SK-N-SH (cell line): ENCODE measurements at regions not wholly inside any gene's neighbourhood (a gene's known extent, or its start where the extent isn't known, plus 50 kb on each side); places are given as distances from the start of the nearest gene placed in this dataset.
"Not testable (repeated sequence)": the region's sequence is repeated elsewhere in the genome, so short reads cannot be mapped to it uniquely, and the experiment has no call there.

Source experiments
- CTCF ChIA-PET: fragments of 300-600, 350-600 bp; formaldehyde crosslinking; extraction: SDS; loops from one replicate; lab custom pipeline; 2021; lab: Yijun Ruan, JAX
- POLR2A ChIA-PET: fragments of 350-600 bp; sonication (Branson Sonifier 250); formaldehyde crosslinking; extraction: SDS; loops from one replicate; lab custom pipeline; 2020; ENCODE audit warnings: antibody characterized with exemption, inconsistent platforms; lab: Yijun Ruan, JAX
- DNase-seq: peaks from one replicate; pipeline ENCODE4 v3.0.0; 2012
- H2AFZ ChIP-seq: fragments of 200-600 bp; sonication (generic); 2 replicates; pipeline ENCODE4 v1.8.1; 2016; ENCODE audit warnings: antibody characterized with exemption, mild to moderate bottlenecking, low read depth
- H3F3A ChIP-seq: fragments of 200-600 bp; sonication (generic); replicated peaks from 2 replicates; pipeline ENCODE3; 2016; ENCODE audit warnings: antibody characterized with exemption, mild to moderate bottlenecking; ENCODE audit not compliant: insufficient read depth
- H3K27ac ChIP-seq, 2 experiments: fragments of 200-500 bp in 1 of 2; fragments of 200-600 bp in 1 of 2; sonication (Bioruptor generic) in 1 of 2; sonication (generic), shearing (Covaris generic) in 1 of 2; 2 replicates each; pipeline versions ENCODE4 v1.5.1 to v1.6.1; 2014 to 2016; ENCODE audit warnings: low read depth in 2 of 2, inconsistent platforms in 1 of 2, low read length in 1 of 2, mild to moderate bottlenecking in 1 of 2, mixed read lengths in 1 of 2
- H3K27me3 ChIP-seq: fragments of 200-600 bp; sonication (generic), shearing (Covaris generic); 2 replicates; pipeline ENCODE4 v1.6.1; 2016; ENCODE audit warnings: mixed run types; ENCODE audit not compliant: insufficient read depth
- H3K36me3 ChIP-seq, 2 experiments: fragments of 200-500 bp in 1 of 2; fragments of 200-600 bp in 1 of 2; sonication (Bioruptor generic) in 1 of 2; sonication (generic) in 1 of 2; replicated peaks in 1 of 2; 2 replicates each; pipeline versions ENCODE3 to v1.5.1; 2014 to 2016; ENCODE audit warnings: low read length in 1 of 2, mild to moderate bottlenecking in 1 of 2; ENCODE audit not compliant: insufficient read depth in 2 of 2, control insufficient read depth in 1 of 2
- H3K4me1 ChIP-seq, 2 experiments: fragments of 200-500 bp in 1 of 2; fragments of 200-600 bp in 1 of 2; sonication (Bioruptor generic) in 1 of 2; sonication (generic), shearing (Covaris generic) in 1 of 2; 2 replicates each; pipeline versions ENCODE4 v1.5.1 to v1.6.1; 2014 to 2016; ENCODE audit warnings: low read depth in 1 of 2, low read length in 1 of 2, mixed run types in 1 of 2; ENCODE audit not compliant: insufficient read depth in 2 of 2, control insufficient read depth in 1 of 2
- H3K4me2 ChIP-seq: fragments of 200-600 bp; sonication (generic), shearing (Covaris generic); 2 replicates; pipeline ENCODE4 v1.6.1; 2017; ENCODE audit warnings: mixed run types
- H3K4me3 ChIP-seq, 2 experiments: fragments of 200-500 bp in 1 of 2; fragments of 200-600 bp in 1 of 2; sonication (Bioruptor generic) in 1 of 2; sonication (generic), shearing (Covaris generic) in 1 of 2; 2 replicates each; pipeline versions ENCODE4 v1.5.1 to v1.8.1; 2014 to 2016; ENCODE audit warnings: low read depth in 2 of 2, inconsistent platforms in 1 of 2, low read length in 1 of 2, mild to moderate bottlenecking in 1 of 2, mixed read lengths in 1 of 2, moderate library complexity in 1 of 2
- H3K79me2 ChIP-seq: fragments of 200-600 bp; sonication (generic); 2 replicates; pipeline ENCODE4 v1.8.1; 2017; ENCODE audit warnings: mild to moderate bottlenecking; ENCODE audit not compliant: insufficient read depth
- H3K9ac ChIP-seq: fragments of 200-600 bp; sonication (generic); 2 replicates; pipeline ENCODE4 v1.6.1; 2017; ENCODE audit warnings: mixed run types
- H3K9me2 ChIP-seq: fragments of 200-600 bp; sonication (generic); 2 replicates; pipeline ENCODE4 v1.6.1; 2017; ENCODE audit warnings: mixed run types
- H3K9me3 ChIP-seq: fragments of 200-600 bp; sonication (generic); 2 replicates; pipeline ENCODE4 v1.6.1; 2017; ENCODE audit warnings: mixed run types, mild to moderate bottlenecking, moderate library complexity
- H4K20me1 ChIP-seq: fragments of 200-600 bp; sonication (generic); 2 replicates; pipeline ENCODE4 v1.6.1; 2017; ENCODE audit warnings: mild to moderate bottlenecking, mixed run types; ENCODE audit not compliant: insufficient read depth
- CHD2 ChIP-seq: fragments of 150-350 bp; IDR thresholded peaks from 2 replicates; pipeline ENCODE4 v1.6.1; 2018; ENCODE audit warnings: low read length; ENCODE audit not compliant: partially characterized antibody
- ELF1 ChIP-seq: IDR thresholded peaks from 2 replicates; pipeline ENCODE4 v1.4.0; 2012
- EP300 ChIP-seq, 2 experiments: IDR thresholded peaks; 2 replicates each; pipeline versions ENCODE4 v1.4.0 to v1.6.1; 2012; ENCODE audit warnings: borderline replicate concordance in 1 of 2, low read depth in 1 of 2, low read length in 1 of 2
- EZH2phosphoT487 ChIP-seq: fragments of 200-600 bp; sonication (generic); IDR thresholded peaks from 2 replicates; pipeline ENCODE4 v1.6.1; 2017; ENCODE audit warnings: low read depth, mixed run types, mild to moderate bottlenecking, antibody characterized with exemption, moderate library complexity, borderline replicate concordance
- GABPA ChIP-seq: IDR thresholded peaks from 2 replicates; pipeline ENCODE4 v1.4.0; 2012; ENCODE audit warnings: low read depth, mild to moderate bottlenecking
- MEF2A ChIP-seq: IDR thresholded peaks from 2 replicates; pipeline ENCODE4 v1.4.0; 2012; ENCODE audit warnings: low read depth, borderline replicate concordance
- MXI1 ChIP-seq: IDR thresholded peaks from 2 replicates; pipeline ENCODE4 v1.6.1; 2012; ENCODE audit warnings: mild to moderate bottlenecking, low read depth, low read length, improper control_type of control experiment
- NFIC ChIP-seq: IDR thresholded peaks from 2 replicates; pipeline ENCODE4 v1.4.0; 2012; ENCODE audit warnings: borderline replicate concordance
- POLR2AphosphoS5 ChIP-seq: IDR thresholded peaks from 2 replicates; pipeline ENCODE4 v1.6.1; 2012; ENCODE audit warnings: low read depth, low read length
- RAD21 ChIP-seq: IDR thresholded peaks from 2 replicates; pipeline ENCODE4 v1.6.1; 2012; ENCODE audit warnings: mild to moderate bottlenecking, low read length
- RFX5 ChIP-seq: IDR thresholded peaks from 2 replicates; pipeline ENCODE4 v1.6.1; 2012; ENCODE audit warnings: mild to moderate bottlenecking, improper control_type of control experiment, low read length
- SIN3A ChIP-seq: IDR thresholded peaks from 2 replicates; pipeline ENCODE4 v1.6.1; 2012; ENCODE audit warnings: low read depth, mild to moderate bottlenecking, low read length, moderate library complexity, borderline replicate concordance
- SMC3 ChIP-seq: IDR thresholded peaks from 2 replicates; pipeline ENCODE4 v1.6.1; 2012; ENCODE audit warnings: low read depth, low read length, improper control_type of control experiment
- TCF12 ChIP-seq: IDR thresholded peaks from 2 replicates; pipeline ENCODE4 v1.4.0; 2012
- WGBS: methylation state at CpG from one replicate; pipeline ENCODE4 v1.1.6; 2017; ENCODE audit warnings: low lambda C conversion rate; 5-methylcytosine and 5-hydroxymethylcytosine counted together
- TF ChIP-seq, protein P1 (sequence below): IDR thresholded peaks from 2 replicates; pipeline ENCODE4 v1.4.0; 2012; ENCODE audit warnings: low read depth, borderline replicate concordance
- TF ChIP-seq, protein P2 (sequence below): fragments of 200-600 bp; sonication (generic); IDR thresholded peaks from 2 replicates; pipeline ENCODE4 v1.6.1; 2017; ENCODE audit warnings: antibody characterized with exemption, mild to moderate bottlenecking, moderate library complexity
- TF ChIP-seq, protein P3 (sequence below): fragments of 150-350 bp; IDR thresholded peaks from 2 replicates; pipeline ENCODE4 v1.6.1; 2016; ENCODE audit warnings: mild to moderate bottlenecking, low read depth, low read length

DNA sequence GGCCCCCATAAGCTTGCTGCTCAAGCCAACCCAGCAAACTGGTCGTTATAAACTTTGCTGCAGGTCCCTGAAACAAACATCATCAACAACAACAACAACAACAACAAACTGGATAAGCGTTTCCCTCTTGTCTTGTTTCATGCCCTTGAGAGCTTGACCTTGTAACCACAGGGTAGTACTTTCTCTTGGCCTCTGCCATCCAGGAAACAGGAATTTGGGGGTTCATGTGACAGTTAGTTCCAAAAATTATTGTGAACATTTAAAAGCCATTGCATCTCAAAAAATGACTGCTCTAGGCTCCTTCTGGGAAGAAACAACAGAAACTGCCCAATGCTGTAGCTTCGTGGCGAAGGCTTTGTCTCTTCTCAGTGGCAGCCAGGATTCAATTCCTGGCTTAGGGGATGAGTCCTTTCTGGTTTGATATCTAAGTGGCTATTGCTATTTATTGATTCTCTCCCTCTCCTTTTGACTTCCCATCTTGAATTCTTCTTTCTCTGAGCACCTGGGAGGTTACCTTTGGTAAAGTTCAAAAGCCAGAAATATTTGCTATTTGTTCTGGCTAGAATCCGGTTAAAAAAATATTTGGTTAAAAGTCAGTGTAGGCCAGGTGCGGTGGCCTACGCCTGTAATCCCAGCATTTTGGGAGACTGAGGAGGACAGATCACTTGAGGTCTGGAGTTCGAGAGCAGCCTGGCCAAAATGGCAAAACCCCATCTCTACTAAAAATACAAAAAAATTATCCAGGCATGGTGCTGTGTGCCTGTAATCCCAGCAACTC, 52.0 kb upstream of the CPM start:
- no peak overlapping the region for H3K9ac ChIP-seq
- H3K79me2 ChIP-seq: no peaks in the 10 kb centered on the region
- H3K27me3 ChIP-seq: no peaks in the 10 kb centered on the region
- no peak overlapping the region for H3K4me2 ChIP-seq
- TF ChIP-seq, protein P1, sequence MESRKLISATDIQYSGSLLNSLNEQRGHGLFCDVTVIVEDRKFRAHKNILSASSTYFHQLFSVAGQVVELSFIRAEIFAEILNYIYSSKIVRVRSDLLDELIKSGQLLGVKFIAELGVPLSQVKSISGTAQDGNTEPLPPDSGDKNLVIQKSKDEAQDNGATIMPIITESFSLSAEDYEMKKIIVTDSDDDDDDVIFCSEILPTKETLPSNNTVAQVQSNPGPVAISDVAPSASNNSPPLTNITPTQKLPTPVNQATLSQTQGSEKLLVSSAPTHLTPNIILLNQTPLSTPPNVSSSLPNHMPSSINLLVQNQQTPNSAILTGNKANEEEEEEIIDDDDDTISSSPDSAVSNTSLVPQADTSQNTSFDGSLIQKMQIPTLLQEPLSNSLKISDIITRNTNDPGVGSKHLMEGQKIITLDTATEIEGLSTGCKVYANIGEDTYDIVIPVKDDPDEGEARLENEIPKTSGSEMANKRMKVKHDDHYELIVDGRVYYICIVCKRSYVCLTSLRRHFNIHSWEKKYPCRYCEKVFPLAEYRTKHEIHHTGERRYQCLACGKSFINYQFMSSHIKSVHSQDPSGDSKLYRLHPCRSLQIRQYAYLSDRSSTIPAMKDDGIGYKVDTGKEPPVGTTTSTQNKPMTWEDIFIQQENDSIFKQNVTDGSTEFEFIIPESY: no peak
- no peak for TF ChIP-seq MXI1
- TF ChIP-seq ELF1: no peak
- TF ChIP-seq EP300 (IDR thresholded peaks at IDR 0.05; ENCODE audit: borderline replicate concordance in 1 of 2, low read depth in 1 of 2, low read length in 1 of 2): no peak
- no peak for TF ChIP-seq RAD21
- TF ChIP-seq SMC3: no peak
- TF ChIP-seq EZH2phosphoT487: no peak
- TF ChIP-seq TCF12: no peak
- TF ChIP-seq CHD2: no peak
- no peak for TF ChIP-seq NFIC
- TF ChIP-seq RFX5: no peak
- no peak for TF ChIP-seq MEF2A
- TF ChIP-seq GABPA: no peak
- TF ChIP-seq POLR2AphosphoS5: no peak
- TF ChIP-seq, protein P2, sequence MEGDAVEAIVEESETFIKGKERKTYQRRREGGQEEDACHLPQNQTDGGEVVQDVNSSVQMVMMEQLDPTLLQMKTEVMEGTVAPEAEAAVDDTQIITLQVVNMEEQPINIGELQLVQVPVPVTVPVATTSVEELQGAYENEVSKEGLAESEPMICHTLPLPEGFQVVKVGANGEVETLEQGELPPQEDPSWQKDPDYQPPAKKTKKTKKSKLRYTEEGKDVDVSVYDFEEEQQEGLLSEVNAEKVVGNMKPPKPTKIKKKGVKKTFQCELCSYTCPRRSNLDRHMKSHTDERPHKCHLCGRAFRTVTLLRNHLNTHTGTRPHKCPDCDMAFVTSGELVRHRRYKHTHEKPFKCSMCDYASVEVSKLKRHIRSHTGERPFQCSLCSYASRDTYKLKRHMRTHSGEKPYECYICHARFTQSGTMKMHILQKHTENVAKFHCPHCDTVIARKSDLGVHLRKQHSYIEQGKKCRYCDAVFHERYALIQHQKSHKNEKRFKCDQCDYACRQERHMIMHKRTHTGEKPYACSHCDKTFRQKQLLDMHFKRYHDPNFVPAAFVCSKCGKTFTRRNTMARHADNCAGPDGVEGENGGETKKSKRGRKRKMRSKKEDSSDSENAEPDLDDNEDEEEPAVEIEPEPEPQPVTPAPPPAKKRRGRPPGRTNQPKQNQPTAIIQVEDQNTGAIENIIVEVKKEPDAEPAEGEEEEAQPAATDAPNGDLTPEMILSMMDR: no peak
- no peak for TF ChIP-seq SIN3A
- TF ChIP-seq, protein P3, sequence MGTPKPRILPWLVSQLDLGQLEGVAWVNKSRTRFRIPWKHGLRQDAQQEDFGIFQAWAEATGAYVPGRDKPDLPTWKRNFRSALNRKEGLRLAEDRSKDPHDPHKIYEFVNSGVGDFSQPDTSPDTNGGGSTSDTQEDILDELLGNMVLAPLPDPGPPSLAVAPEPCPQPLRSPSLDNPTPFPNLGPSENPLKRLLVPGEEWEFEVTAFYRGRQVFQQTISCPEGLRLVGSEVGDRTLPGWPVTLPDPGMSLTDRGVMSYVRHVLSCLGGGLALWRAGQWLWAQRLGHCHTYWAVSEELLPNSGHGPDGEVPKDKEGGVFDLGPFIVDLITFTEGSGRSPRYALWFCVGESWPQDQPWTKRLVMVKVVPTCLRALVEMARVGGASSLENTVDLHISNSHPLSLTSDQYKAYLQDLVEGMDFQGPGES: no peak
- TF ChIP-seq, all 33 proteins: peak for 0
- no peak overlapping the region for H2AFZ ChIP-seq
- no peaks in the 10 kb centered on the region for H3F3A ChIP-seq
- no peak overlapping the region for H3K4me3 ChIP-seq
- POLR2A ChIA-PET: no interaction called here
- WGBS: 46% methylated on average over 8 of the region's 8 CpGs
- H3K27ac ChIP-seq: no peak overlapping the region
- H3K36me3 ChIP-seq: no peaks in the 10 kb centered on the region
- H3K4me1 ChIP-seq: no peaks in the 10 kb centered on the region
- no peaks in the 10 kb centered on the region for H3K9me2 ChIP-seq
- CTCF ChIA-PET: no interaction called here
- DNase-seq: no peak
- no peaks in the 10 kb centered on the region for H4K20me1 ChIP-seq
- peaks cover 8% of the 10 kb centered on the region; the same call in 1 of the 2 replicates for H3K9me3 ChIP-seq

DNA sequence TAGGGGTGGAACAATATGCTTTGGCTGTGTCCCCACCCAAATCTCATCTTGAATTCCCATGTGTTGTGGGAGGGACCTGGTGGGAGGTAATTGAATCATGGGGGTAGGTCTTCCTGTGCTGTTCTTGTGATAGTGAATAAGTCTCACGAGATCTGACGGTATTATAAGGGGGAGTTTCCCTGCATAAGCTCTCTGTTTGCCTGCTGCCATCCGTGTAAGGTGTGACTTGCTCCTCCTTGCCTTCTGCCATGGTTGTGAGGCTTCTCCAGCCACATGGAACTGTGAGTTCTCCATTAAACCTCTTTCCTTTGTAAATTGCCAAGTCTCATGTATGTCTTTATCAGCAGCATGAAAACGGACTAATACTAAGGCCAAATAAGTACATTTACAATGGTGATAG, 64.6 kb upstream of the CPM start:
- H3K79me2 ChIP-seq, H3K4me2 ChIP-seq, H3K27ac ChIP-seq, H3F3A ChIP-seq, H2AFZ ChIP-seq, POLR2A ChIA-PET, H3K9me3 ChIP-seq, H3K9ac ChIP-seq, H3K4me1 ChIP-seq, H3K27me3 ChIP-seq, H3K36me3 ChIP-seq, H4K20me1 ChIP-seq, H3K9me2 ChIP-seq, H3K4me3 ChIP-seq, CTCF ChIA-PET, DNase-seq: not testable (repeated sequence)
- 29% methylated on average over 4 of the region's 4 CpGs for WGBS
